K562 (cell line): ENCODE measurements at regions not wholly inside any gene's neighbourhood (a gene's known extent, or its start where the extent isn't known, plus 50 kb on each side); places are given as distances from the start of the nearest gene placed in this dataset.

Experiments
- ATAC-seq: fragments of 200-7000 bp; cut with Tn5 transposase; 3 replicates; pipeline ENCODE4 v1.9.1; 2020; ENCODE audit warnings: moderate library complexity
- BruUV-seq: library from RNA; stranded (reverse); fragments of 400-500 nt; replicated peaks from 2 replicates; lab custom pipeline; 2021; lab: Mats Ljungman, UMichigan
- CTCF ChIA-PET: fragments of 300-600 bp; formaldehyde crosslinking; extraction: SDS; loops from one replicate; lab custom pipeline; 2021; ENCODE audit warnings: low intra/inter-chr PET ratio; lab: Yijun Ruan, JAX
- POLR2A ChIA-PET: fragments of 300-600, 350-650 bp; sonication (Branson Sonifier 250); formaldehyde crosslinking; extraction: SDS; loops from one replicate; lab custom pipeline; 2021; ENCODE audit warnings: antibody characterized with exemption, inconsistent platforms; lab: Yijun Ruan, JAX
- DNase-seq, 4 experiments: peaks; one replicate each; pipeline versions ENCODE4 v3.0.0 to v3.0.0-alpha.2; 2011 to 2018; ENCODE audit warnings: low spot score in 3 of 4, mixed read lengths in 3 of 4; ENCODE audit errors: extremely low read depth in 1 of 4
- FAIRE-seq: peaks from 2 replicates; lab custom pipeline; 2011; peaks lifted over from hg19 to GRCh38; lab: Jason Lieb, UNC
- H2AFZ ChIP-seq: 2 replicates; pipeline ENCODE4 v1.6.0; 2011; ENCODE audit warnings: low read depth, low read length, control low read depth, inconsistent platforms
- H3K27ac ChIP-seq: fragments of 200-600 bp; 3 replicates; pipeline ENCODE4 v1.8.0; 2011; ENCODE audit warnings: low read depth, mild to moderate bottlenecking, control low read depth, inconsistent platforms, low read length, moderate library complexity, mixed read lengths; ENCODE audit errors: extremely low read depth
- H3K27me3 ChIP-seq, 2 experiments: fragments of 300-600 bp in 1 of 2; 2 replicates in 1 of 2; 3 replicates in 1 of 2; pipeline versions ENCODE4 v1.6.0 to v1.8.0; 2011; ENCODE audit warnings: inconsistent platforms in 2 of 2, low read length in 2 of 2, mild to moderate bottlenecking in 1 of 2, mixed read lengths in 1 of 2, moderate library complexity in 1 of 2; ENCODE audit not compliant: control insufficient read depth in 2 of 2, insufficient read depth in 2 of 2
- H3K36me3 ChIP-seq: fragments of 300-600 bp; 3 replicates; pipeline ENCODE4 v1.8.0; 2011; ENCODE audit warnings: mild to moderate bottlenecking, low read length, inconsistent platforms; ENCODE audit not compliant: control insufficient read depth, insufficient read depth
- H3K4me1 ChIP-seq, 2 experiments: fragments of 200-600 bp in 1 of 2; replicated peaks in 1 of 2; 2 replicates in 1 of 2; 3 replicates in 1 of 2; pipeline versions ENCODE4 v1.5.1 to v1.8.0; 2011; ENCODE audit warnings: inconsistent platforms in 2 of 2, low read length in 2 of 2, mild to moderate bottlenecking in 1 of 2, mixed read lengths in 1 of 2, moderate library complexity in 1 of 2; ENCODE audit not compliant: control insufficient read depth in 2 of 2, insufficient read depth in 2 of 2
- H3K4me2 ChIP-seq: 2 replicates; pipeline ENCODE4 v1.6.1; 2011; ENCODE audit warnings: low read length, control low read depth, inconsistent platforms, mixed read lengths; ENCODE audit not compliant: insufficient read depth
- H3K4me3 ChIP-seq: fragments of 200-600 bp; sonication (generic), shearing (Covaris generic); 2 replicates; pipeline ENCODE4 v1.5.1; 2016; ENCODE audit warnings: control low read depth, inconsistent platforms
- H3K79me2 ChIP-seq: fragments of 200-600 bp; 3 replicates; pipeline ENCODE4 v1.8.0; 2011; ENCODE audit warnings: low read length, inconsistent platforms; ENCODE audit not compliant: control insufficient read depth, insufficient read depth
- H3K9ac ChIP-seq, 2 experiments: 2 replicates each; pipeline versions ENCODE4 v1.6.0 to v1.6.1; 2011; ENCODE audit warnings: low read depth in 2 of 2, low read length in 2 of 2, control low read depth in 1 of 2, inconsistent platforms in 1 of 2, mild to moderate bottlenecking in 1 of 2, mixed read lengths in 1 of 2; ENCODE audit not compliant: insufficient read depth in 1 of 2
- H3K9me1 ChIP-seq: one replicate; pipeline ENCODE4 v1.6.0; 2011; ENCODE audit warnings: inconsistent platforms, mild to moderate bottlenecking, low read length, moderate library complexity; ENCODE audit not compliant: control insufficient read depth, insufficient read depth
- H3K9me3 ChIP-seq: replicated peaks from 2 replicates; pipeline ENCODE4 v1.5.1; 2011; ENCODE audit warnings: low read depth, low read length, inconsistent platforms; ENCODE audit not compliant: control insufficient read depth, insufficient read depth
- H4K20me1 ChIP-seq: replicated peaks from 2 replicates; pipeline ENCODE4 v1.6.1; 2011; ENCODE audit warnings: low read length, inconsistent platforms, mixed read lengths; ENCODE audit not compliant: control insufficient read depth, insufficient read depth
- FUS ChIP-seq: fragments of 200-400 bp; formaldehyde crosslinking; optimal IDR thresholded peaks from 2 replicates; pipeline ENCODE3; 2017; ENCODE audit warnings: low read depth, low read length
- HDAC1 ChIP-seq, 2 experiments: fragments of 450-650 bp; IDR thresholded peaks; 2 replicates each; pipeline ENCODE4 v1.6.1; 2016 to 2017; ENCODE audit warnings: inconsistent platforms in 1 of 2, mild to moderate bottlenecking in 1 of 2, moderate library complexity in 1 of 2
- HINFP ChIP-seq: fragments of 450-650 bp; conservative IDR thresholded peaks from 2 replicates; pipeline ENCODE4 v1.6.1; 2016; ENCODE audit warnings: missing genetic modification characterization, low read depth, mild to moderate bottlenecking, control low read depth, missing compliant biosample characterization
- ID3 ChIP-seq, 2 experiments: fragments of 250-450 bp in 1 of 2; fragments of 450-650 bp in 1 of 2; sonication (Bioruptor Pico) in 1 of 2; IDR thresholded peaks; 2 replicates each; pipeline versions ENCODE4 v1.6.1 to v1.8.0; 2016 to 2021; ENCODE audit warnings: mild to moderate bottlenecking in 2 of 2, moderate library complexity in 2 of 2, missing compliant biosample characterization in 1 of 2, missing genetic modification characterization in 1 of 2
- POU5F1 ChIP-seq: fragments of 150-350 bp; IDR thresholded peaks from 2 replicates; pipeline ENCODE4 v1.6.1; 2014; ENCODE audit warnings: borderline replicate concordance, low read length, low read depth, mild to moderate bottlenecking; ENCODE audit not compliant: partially characterized antibody
- PREB ChIP-seq: sonication (generic); formaldehyde crosslinking; IDR thresholded peaks from 2 replicates; pipeline ENCODE4 v1.8.1; 2023; ENCODE audit warnings: mild to moderate bottlenecking, missing genetic modification reagents
- PRPF4 ChIP-seq: fragments of 200-400 bp; formaldehyde crosslinking; IDR thresholded peaks from one replicate; pipeline ENCODE4 v1.6.1; 2017; ENCODE audit warnings: low read length, low read depth, mild to moderate bottlenecking; ENCODE audit not compliant: insufficient read depth, poor library complexity, severe bottlenecking
- STAG1 ChIP-seq: sonication (generic); formaldehyde crosslinking; IDR thresholded peaks from 2 replicates; pipeline ENCODE4 v1.5.0; 2020; ENCODE audit warnings: missing genetic modification reagents, borderline replicate concordance
- ZNF277 ChIP-seq: fragments of 250-450 bp; sonication (Bioruptor Pico); IDR thresholded peaks from 2 replicates; pipeline ENCODE4 v1.8.0; 2022; ENCODE audit warnings: inconsistent platforms, mild to moderate bottlenecking, moderate library complexity, borderline replicate concordance
- ZNF431 ChIP-seq: sonication (generic); formaldehyde crosslinking; IDR thresholded peaks from 2 replicates; pipeline ENCODE4 v1.8.0; 2022; ENCODE audit warnings: mild to moderate bottlenecking, missing genetic modification reagents
- WGBS: fragments of 100-300 bp; shearing (Covaris generic); methylation state at CpG from one replicate; pipeline ENCODE4 v1.1.6; 2016; ENCODE audit warnings: low coverage, mixed read lengths; ENCODE audit not compliant: insufficient coverage; ENCODE audit errors: missing lambda C conversion rate; 5-methylcytosine and 5-hydroxymethylcytosine counted together
- in situ Hi-C: fragments of 300-500 bp; cut with MboI; formaldehyde crosslinking; loops from 4 replicates; pipeline ENCODE4 v1.15.0; 2018; ENCODE audit warnings: inconsistent platforms, mixed read lengths
- intact Hi-C: fragments of 100-400 bp; cut with micrococcal nuclease; formaldehyde crosslinking; loops from 2 replicates; pipeline ENCODE4 v1.14.2; 2022

GRCh38 chr5:125668884-125669283, 754.3 kb upstream of the GRAMD2B start (continued):
- TF ChIP-seq ID3 (CRISPR knock-in tag; IDR thresholded peaks at IDR 0.05) (no peak), ID3 (tag; IDR thresholded peaks at IDR 0.05) (no peak), HINFP (tag) (no peak), PRPF4 (no peak)

- no peaks in the 10 kb centered on the region for H3K79me2 ChIP-seq
- no peak for ATAC-seq
- H2AFZ ChIP-seq: no peak overlapping the region
- WGBS: 2% methylated on average over 4 of the region's 4 CpGs
- CTCF ChIA-PET: no interaction called here
- H3K4me3 ChIP-seq: no peak overlapping the region
- H3K4me2 ChIP-seq: no peak overlapping the region
- H3K36me3 ChIP-seq: no peaks in the 10 kb centered on the region
- no peaks in the 10 kb centered on the region for H3K9me1 ChIP-seq
- peaks cover 4% of the 10 kb centered on the region; the same call in 1 of the 2 replicates for H3K9me3 ChIP-seq
- H3K9ac ChIP-seq: no peak overlapping the region
- no peak for FAIRE-seq
- in situ Hi-C loops: no loop called here
- TF ChIP-seq ZNF277 (CRISPR knock-in tag): no peak
- TF ChIP-seq STAG1 (CRISPR knock-in tag): no peak
- TF ChIP-seq POU5F1: no peak
- TF ChIP-seq ZNF431 (CRISPR knock-in tag): no peak
- no peak for TF ChIP-seq FUS
- TF ChIP-seq PREB (CRISPR knock-in tag): no peak
- no peak for TF ChIP-seq HDAC1 (IDR thresholded peaks at IDR 0.05)
- TF ChIP-seq, all 486 proteins: peak for 0
- no peaks in the 10 kb centered on the region for H3K27me3 ChIP-seq
- no TSS peak for BruUV-seq
- H4K20me1 ChIP-seq: no peaks in the 10 kb centered on the region
- DNase-seq: no peak
- intact Hi-C loops: no loop called here
- no peaks in the 10 kb centered on the region for H3K4me1 ChIP-seq
- H3K27ac ChIP-seq: no peak overlapping the region
- POLR2A ChIA-PET: no interaction called here
Measured at GRCh38 chr5:125673359-125673950, 749.8 kb upstream of the GRAMD2B start.
